ENCODE measurements at regions not wholly inside any gene's neighbourhood (a gene's known extent, or its start where the extent isn't known, plus 50 kb on each side); places are given as distances from the start of the nearest gene placed in this dataset.

DNA sequence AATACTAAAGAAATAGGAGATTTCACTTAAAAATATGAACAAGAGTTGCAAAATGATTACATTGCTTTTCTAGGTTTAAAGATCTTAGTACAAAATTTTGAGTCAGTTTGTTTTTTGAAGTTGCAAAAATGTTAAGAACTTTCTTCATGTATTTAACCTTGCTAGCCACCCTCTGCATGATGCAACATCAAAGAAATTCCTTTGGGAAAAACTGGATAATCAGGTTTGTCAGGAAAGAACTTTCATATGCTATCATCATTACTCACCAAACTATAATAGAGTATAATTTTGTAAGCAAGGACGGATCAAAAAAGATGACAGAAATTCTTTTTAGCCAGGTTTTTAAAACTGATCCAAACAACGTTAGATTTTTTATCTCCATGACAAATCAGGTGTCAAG is 116.9 kb upstream of the MRPS30 start:
- ChIA-PET POLR2A (ENCODE audit: partially characterized antibody) (no interaction called here), CTCF (ENCODE audit: partially characterized antibody) (interaction anchor here (0.8 kb wide), 1 partner anchor 53 kb away, joined by 3 read pairs; no protein-coding TSS in a partner anchor)
- no peak overlapping the region for H3K23ac ChIP-seq (ENCODE audit: insufficient read length)
- no peak for DNase-seq (ENCODE audit: low read depth in 1 of 2, low spot score in 2 of 2)
- H2AK5ac ChIP-seq (ENCODE audit: low read depth, low read length), result no peak overlapping the region
- H3K9me3 ChIP-seq (ENCODE audit: insufficient read depth in 2 of 2, low read depth in 1 of 2, low read length in 1 of 2), result peaks cover 0 to 3% of the 10 kb centered on the region in 2 experiments; a peak in 1 of 4 replicates
- no peaks in the 10 kb centered on the region for H4K20me1 ChIP-seq (replicated peaks in 1 of 2; ENCODE audit: control insufficient read depth in 1 of 2, insufficient read depth in 2 of 2, low read length in 2 of 2)
- no peak overlapping the region for H2BK15ac ChIP-seq (ENCODE audit: low read length)
- H2BK5ac ChIP-seq (ENCODE audit: low read depth, low read length), result no peak overlapping the region
- no peak overlapping the region for H3K27ac ChIP-seq (ENCODE audit: low read depth, low read length)
- no peak overlapping the region for H3K4me3 ChIP-seq (ENCODE audit: extremely low read depth in 1 of 4, insufficient read depth in 2 of 4, low read depth in 3 of 4, low read length in 4 of 4)
- H3K56ac ChIP-seq (replicated peaks; ENCODE audit: insufficient read length, low read depth, low read length), result no peak overlapping the region
- FAIRE-seq, result peak; percentile 13
- H3K23me2 ChIP-seq (ENCODE audit: low read depth, low read length), result no peaks in the 10 kb centered on the region
- no peak overlapping the region for H4K5ac ChIP-seq (ENCODE audit: insufficient read length, low read depth, low read length)
- H4K8ac ChIP-seq (ENCODE audit: extremely low read depth, insufficient read depth, low read length), result no peak overlapping the region
- H2BK20ac ChIP-seq (ENCODE audit: low read length), result no peak overlapping the region
- no peak for TF ChIP-seq KDM4A (IDR thresholded peaks at IDR 0.05; ENCODE audit: low read depth, low read length, severe bottlenecking)
- TF ChIP-seq CEBPB (IDR thresholded peaks at IDR 0.05; ENCODE audit: low read depth, low read length), result peak; percentile 86
- no peak for TF ChIP-seq RBBP5 (IDR thresholded peaks at IDR 0.05; ENCODE audit: borderline replicate concordance, low read depth, low read length)
- H3K79me2 ChIP-seq (ENCODE audit: control insufficient read depth in 1 of 2, insufficient read depth in 2 of 2, low read length in 2 of 2), result no peaks in the 10 kb centered on the region
- no peak overlapping the region for H3K4ac ChIP-seq (replicated peaks; ENCODE audit: insufficient read length, low read depth, low read length)
- H3K27me3 ChIP-seq (replicated peaks in 1 of 4; ENCODE audit: control insufficient read depth in 3 of 4, extremely low read depth in 1 of 4, insufficient read depth in 3 of 4, low read length in 3 of 4), result no peaks in the 10 kb centered on the region
- H2BK120ac ChIP-seq (replicated peaks; ENCODE audit: low read depth, low read length), result no peak overlapping the region
- 94% methylated on average over 2 of the region's 2 CpGs; no CpG with 5 or more reads in 1 of the 2 experiments for WGBS, 2 experiments (ENCODE audit: extremely low coverage in 1 of 2, insufficient coverage in 1 of 2, insufficient read length in 1 of 2, insufficient replicate concordance in 2 of 2, low coverage in 1 of 2, low lambda C conversion rate in 2 of 2, missing lambda C conversion rate in 1 of 2)
- no peak overlapping the region for H4K91ac ChIP-seq (replicated peaks; ENCODE audit: insufficient read length, low read length)
- H3K4me2 ChIP-seq (ENCODE audit: insufficient read depth in 1 of 2, low read depth in 2 of 2, low read length in 2 of 2), result no peak overlapping the region
- no peaks in the 10 kb centered on the region for H3K4me1 ChIP-seq (replicated peaks in 1 of 4; ENCODE audit: control insufficient read depth in 3 of 4, insufficient read depth in 4 of 4, low read length in 3 of 4)
- H3K36me3 ChIP-seq (ENCODE audit: control insufficient read depth in 2 of 4, insufficient read depth in 4 of 4, low read length in 3 of 4), result no peaks in the 10 kb centered on the region
- H3K18ac ChIP-seq (ENCODE audit: extremely low read depth, low read length), result no peak overlapping the region
- H3K14ac ChIP-seq (ENCODE audit: insufficient read length), result no peak overlapping the region
- H2BK12ac ChIP-seq (ENCODE audit: low read depth, low read length), result no peak overlapping the region
- no peak overlapping the region for H2AFZ ChIP-seq (ENCODE audit: low read length)
- H3K79me1 ChIP-seq (ENCODE audit: low read depth, low read length), result no peaks in the 10 kb centered on the region
- H3K9ac ChIP-seq (replicated peaks in 1 of 4; ENCODE audit: extremely low read depth in 1 of 4, low read depth in 3 of 4, low read length in 3 of 4), result no peak overlapping the region

Data from H1 (cell line).